CD4-positive, alpha-beta T cell treated with Interleukin-4 for 4 hours (primary cell): ENCODE measurements at regions not wholly inside any gene's neighbourhood (a gene's known extent, or its start where the extent isn't known, plus 50 kb on each side); places are given as distances from the start of the nearest gene placed in this dataset.
"Not testable (repeated sequence)": the region's sequence is repeated elsewhere in the genome, so short reads cannot be mapped to it uniquely, and the experiment has no call there.

Source experiments
- DNase-seq: peaks from one replicate; pipeline ENCODE4 v3.0.0-alpha.2; 2020

- DNase-seq: no peak
These were observed 2695.0 kb upstream of the DEFB115 start for GRCh38 chr20:28562510-28562898.

DNA sequence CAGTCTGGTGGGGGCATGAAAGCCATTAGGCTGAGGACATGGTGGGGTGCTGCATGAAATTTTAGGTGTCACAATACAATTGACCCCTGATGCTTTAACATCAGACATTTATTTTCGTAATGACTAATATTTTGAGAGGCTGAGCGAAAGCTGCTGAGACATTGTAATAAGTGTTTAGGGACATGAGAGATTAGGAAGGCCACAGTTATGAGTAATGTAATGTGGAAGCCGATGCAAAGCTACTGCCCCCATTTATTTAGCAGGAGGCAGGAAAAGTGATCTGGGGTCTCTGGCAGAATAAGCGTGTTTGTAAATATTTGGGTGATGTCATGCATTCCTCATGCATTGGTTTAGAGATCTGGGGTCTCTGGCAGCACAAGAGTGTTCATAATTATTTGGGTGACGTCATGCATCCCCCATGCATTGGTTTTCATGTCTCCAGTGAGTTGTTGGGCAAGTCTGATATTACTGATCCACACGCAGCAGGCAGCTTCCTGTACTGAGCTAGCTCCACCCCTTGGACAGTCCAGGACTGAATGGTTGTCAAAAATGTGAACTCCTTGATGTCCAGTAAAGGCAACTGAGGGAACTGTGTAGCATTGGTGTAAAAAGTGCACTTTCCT lies 2694.5 kb upstream of the DEFB115 start:
- DNase-seq: not testable (repeated sequence)

DNA sequence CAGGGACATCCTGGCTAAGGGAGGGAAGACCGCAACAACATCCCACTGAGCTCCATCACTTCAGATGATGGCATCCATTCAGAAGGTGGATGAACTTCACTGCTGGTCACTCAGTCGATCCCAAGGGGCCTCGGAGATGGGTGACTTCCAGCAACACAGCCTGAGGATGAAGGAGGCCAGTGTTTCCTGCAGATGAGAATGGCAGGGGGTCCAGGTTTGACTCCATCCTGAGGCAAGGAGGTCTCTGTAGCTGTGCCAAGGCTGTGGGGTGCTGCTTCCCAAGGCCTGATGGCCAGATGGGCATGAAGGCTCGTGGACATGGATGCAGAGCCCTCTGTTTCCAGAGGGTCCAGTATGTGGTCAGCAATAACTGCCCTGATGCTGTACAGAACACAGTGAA lies 2693.4 kb upstream of the DEFB115 start:
- not testable (repeated sequence) for DNase-seq

DNA sequence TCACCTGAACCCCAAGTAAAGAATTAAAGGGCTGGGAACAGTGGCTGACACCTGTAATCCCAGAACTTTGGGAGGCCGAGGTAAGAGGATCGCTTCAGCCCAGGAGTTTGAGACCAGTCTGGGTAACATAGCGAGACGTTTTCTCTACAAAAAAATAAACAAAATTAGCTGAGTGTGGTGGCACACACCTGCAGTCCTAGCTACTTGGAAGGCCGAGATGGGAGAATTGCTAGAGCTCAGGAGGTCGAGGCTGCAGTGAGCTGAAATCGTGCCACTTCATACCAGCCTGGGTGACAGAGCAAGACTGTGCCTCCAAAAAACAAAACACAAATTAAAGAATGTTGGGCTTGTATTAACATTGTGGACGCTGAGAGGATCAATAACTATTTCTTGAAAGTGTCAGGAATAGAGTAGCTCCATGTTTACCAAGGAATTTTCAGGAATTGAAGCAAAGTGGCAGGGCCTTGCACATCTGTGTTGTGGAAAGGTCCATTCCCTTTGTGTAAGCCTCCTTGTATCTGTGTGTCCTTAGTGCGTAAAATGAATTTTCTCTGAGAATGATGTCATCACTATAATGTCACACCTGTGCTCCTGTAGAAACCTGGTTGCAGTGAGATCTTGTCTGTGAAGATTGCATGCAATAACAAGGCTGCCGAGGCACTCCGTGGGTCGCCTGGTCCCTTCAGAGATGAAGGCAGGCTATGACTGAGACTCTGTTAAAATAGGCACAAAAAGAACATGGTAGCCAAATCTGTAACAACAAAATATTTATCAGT lies 2692.6 kb upstream of the DEFB115 start:
- not testable (repeated sequence) for DNase-seq

DNA sequence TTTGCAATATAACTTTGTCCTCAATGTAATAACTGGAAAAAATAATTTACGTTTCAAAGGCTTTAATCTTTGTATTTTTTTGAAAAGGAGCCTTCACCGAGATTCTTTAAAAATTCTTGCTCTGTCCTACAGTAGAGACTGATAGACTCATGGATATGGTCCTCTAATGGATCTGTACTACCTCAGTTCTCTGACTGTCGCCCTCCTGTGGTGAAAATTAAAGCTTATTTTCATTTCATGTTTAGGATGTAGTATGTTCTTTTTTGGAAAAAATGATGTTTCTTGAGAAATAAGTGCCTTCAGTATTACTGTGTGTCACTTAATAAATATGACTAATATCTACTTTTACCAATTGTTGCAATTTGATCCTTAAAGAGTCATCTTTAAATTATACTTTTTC lies 2681.5 kb upstream of the DEFB115 start:
- DNase-seq: not testable (repeated sequence)

DNA sequence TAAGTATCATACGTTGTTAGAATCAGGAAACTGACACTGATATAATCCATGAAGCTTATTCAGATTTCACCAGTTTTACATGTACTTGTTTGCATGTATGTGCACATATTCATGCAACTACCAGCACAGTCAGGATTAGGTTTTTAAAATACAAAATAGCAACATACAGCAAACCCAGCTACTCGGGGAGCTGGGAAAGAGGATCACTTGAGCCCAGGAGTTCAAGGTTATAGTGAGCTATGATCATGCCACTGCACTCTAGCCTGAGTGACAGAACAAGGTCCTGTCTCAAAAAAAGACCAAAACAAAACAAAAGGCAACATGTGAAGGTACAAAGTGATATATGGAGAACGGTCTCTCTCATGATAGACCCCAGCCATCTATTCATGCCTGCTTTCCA lies 2665.8 kb upstream of the DEFB115 start:
- not testable (repeated sequence) for DNase-seq

GRCh38 chr20:28593383-28593782 lies 2664.1 kb upstream of the DEFB115 start:
- not testable (repeated sequence) for DNase-seq

- DNase-seq: not testable (repeated sequence)
These were observed 2663.0 kb upstream of the DEFB115 start for GRCh38 chr20:28594476-28594875.

- not testable (repeated sequence) for DNase-seq
These were observed 2655.5 kb upstream of the DEFB115 start for GRCh38 chr20:28602006-28602402.

DNA sequence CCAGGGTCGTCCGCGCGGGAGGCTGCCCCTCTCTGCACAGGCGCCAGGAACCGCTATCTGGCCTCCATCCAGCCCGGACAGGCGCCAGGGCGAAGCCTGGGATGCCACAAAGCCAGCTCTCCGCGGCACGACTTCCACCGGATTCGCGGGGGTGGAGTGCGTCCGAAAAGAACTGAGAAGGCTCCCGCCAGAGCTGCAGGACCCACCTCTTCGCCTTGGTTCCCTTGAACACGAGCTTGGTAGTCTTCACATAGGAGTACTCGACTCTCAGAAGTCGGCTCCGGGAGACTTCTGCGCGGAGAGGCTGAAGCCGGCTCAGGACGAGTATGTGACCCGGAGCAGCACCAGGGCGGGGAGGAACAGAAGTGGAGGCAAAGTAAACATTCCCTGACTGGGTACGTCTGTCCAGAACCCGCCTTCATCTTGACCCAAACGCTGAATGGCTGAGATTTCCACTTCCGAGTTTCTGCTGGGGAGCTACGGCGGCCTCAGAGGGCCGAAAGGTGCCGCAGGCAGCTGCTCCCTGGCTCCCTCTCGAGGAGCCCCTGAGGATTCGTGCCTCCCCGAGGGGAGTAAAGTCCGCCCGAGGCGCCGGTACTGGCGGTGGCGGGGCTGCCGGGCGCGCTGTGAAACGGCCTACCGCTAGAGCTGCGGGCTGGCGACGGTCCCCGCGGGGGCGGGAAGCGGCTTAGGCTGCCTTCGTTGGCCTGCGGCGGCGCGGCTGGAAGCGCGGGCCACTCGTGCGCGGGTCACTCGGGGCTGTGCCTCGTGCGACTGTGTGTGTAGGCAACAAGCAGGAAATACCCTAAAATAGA lies 2654.9 kb upstream of the DEFB115 start:
- peak; percentile 89 for DNase-seq

DNA sequence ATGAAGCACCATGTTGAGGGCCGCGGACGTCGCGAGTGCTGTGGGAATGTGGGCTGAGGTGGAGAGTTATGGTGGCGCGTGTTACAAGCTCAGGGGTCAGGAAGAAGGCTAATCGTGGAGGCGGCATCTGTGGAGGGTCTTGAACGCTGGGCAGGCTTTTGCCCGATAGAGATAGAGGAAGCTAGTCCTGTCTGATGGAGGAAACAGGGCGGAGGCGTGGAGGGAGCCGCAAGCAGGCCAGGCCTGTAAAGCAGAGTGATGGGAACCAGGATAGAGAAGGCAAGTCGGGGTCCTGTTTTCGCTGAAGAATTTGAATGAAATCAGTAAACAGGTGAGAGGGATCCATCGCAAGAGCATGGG lies 2654.3 kb upstream of the DEFB115 start:
- not testable (repeated sequence) for DNase-seq

DNA sequence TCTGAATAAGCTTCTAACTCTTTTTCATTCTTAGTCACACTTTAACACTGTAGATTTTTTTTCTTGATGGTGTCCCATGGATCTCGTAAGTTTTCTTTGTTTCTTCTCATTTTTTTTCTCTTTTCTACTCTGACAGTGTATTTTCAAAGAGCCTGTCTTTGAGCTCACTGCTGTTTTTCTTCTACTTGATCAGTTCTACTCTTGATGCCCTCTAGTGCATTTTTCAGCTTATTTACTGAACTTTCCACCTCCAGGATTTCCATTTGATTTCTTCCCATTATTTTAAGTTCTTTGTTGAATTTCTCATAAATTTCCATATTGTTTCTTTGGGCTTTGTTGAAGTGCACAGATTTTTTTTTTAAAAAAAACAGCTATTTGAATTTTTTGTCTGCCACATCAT lies 2641.1 kb upstream of the DEFB115 start:
- no peak for DNase-seq

DNA sequence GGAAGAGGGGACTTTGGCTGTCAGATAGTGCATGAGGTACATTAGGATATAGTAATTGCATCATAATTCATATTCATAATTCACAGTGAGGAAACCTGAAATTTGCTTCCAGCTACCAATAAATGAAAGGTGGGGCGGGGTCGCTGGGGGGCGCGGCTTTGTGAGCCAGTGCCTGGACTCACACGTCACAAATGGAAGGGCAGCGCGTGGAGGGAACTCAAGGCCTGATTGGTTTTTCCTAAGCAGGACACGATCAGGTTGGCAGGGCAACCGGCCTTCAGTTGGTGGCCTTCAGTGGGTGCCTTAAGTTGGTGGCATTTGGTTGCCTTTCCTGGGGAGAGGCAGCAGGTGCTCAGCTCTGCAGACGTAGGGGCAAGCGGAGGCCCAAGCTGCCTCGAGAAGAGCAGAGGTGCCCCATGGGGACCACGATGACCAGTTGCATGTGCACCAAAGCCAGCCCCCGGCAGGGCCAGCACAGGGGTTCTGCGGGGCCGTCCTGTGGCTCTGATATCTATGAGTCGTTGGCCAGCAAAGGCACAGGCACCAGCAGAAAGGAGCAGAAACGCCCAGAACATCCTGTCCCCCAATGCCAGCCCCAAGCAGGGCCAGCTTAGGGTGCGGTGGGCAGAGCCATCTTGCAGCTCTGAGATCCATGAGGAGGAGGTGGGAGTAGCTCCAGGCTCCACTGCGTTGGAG lies 2637.4 kb upstream of the DEFB115 start:
- not testable (repeated sequence) for DNase-seq

DNA sequence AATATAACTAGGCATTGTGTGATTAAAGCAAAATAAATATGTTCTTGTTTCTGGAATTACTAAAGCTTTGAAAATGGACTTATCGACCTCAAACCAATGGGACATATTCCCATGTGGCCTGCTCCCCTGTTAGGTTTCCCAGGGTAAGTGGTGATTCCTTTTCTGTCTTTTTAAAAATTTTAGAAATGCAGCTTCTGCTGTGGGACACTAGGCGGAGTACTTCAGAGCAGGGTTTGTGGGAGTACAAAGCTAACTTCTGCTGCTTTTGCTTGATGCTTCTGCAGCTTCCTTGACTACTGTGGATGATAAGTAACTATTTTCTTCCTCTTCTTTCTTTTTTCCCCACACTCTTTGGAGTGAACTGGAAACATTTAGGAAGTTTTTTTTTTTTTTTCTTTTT lies 2632.4 kb upstream of the DEFB115 start:
- not testable (repeated sequence) for DNase-seq

DNA sequence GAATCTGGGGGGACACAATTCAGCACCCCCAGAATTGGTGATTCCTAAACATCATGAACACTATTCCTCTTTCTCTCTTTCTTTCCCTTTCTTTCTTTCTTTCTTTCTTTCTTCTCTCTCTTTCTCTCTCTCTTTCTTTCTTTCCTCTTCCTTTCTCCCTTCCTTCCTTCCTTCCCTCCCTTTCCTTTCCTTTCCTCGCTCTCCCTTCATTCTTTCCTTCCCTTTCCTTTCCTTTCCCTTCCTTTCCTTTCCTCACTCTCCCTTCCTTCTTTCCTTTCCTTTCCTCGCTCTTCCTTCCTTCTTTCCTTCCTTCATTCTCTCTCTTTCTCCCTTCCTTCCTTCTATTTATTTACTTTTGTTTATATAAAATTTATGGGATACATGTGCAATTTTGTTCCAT lies 2616.6 kb upstream of the DEFB115 start:
- not testable (repeated sequence) for DNase-seq
